Lung microvascular endothelial cell (primary cell): ENCODE measurements at regions not wholly inside any gene's neighbourhood (a gene's known extent, or its start where the extent isn't known, plus 50 kb on each side); places are given as distances from the start of the nearest gene placed in this dataset.
"Not testable (repeated sequence)": the region's sequence is repeated elsewhere in the genome, so short reads cannot be mapped to it uniquely, and the experiment has no call there.

ENCODE experiments used
- DNase-seq, 2 donors: peaks; one replicate each; pipeline versions ENCODE4 v3.0.0 to v3.0.0-alpha.2; 2010; ENCODE audit warnings: low read depth in 2 of 2

GRCh38 chr9:105022545-105022944 is 94.6 kb upstream of the ABCA1 start:
- DNase-seq, result not testable (repeated sequence)

GRCh38 chr9:105023788-105024187 is 95.8 kb upstream of the ABCA1 start:
- DNase-seq, result no peak

GRCh38 chr9:105024529-105024928 is 96.6 kb upstream of the ABCA1 start:
- DNase-seq, result no peak

- no peak for DNase-seq
Observed at GRCh38 chr9:105026451-105026850, 98.5 kb upstream of the ABCA1 start.

GRCh38 chr9:105027084-105027483 is 99.1 kb upstream of the ABCA1 start:
- no peak for DNase-seq

- no peak for DNase-seq
Observed at GRCh38 chr9:105030285-105030684, 102.3 kb upstream of the ABCA1 start.

GRCh38 chr9:105037139-105037538 is 109.2 kb upstream of the ABCA1 start:
- no peak for DNase-seq

GRCh38 chr9:105038051-105038450 is 110.1 kb upstream of the ABCA1 start:
- DNase-seq, result no peak

- no peak for DNase-seq
Observed at GRCh38 chr9:105039175-105039799, 111.3 kb upstream of the ABCA1 start.

- DNase-seq, result no peak
Observed at GRCh38 chr9:105043370-105043936, 115.5 kb upstream of the ABCA1 start.

GRCh38 chr9:105044518-105044917 is 116.6 kb upstream of the ABCA1 start:
- DNase-seq, result no peak

GRCh38 chr9:105046907-105047741 is 119.2 kb upstream of the ABCA1 start:
- no peak for DNase-seq

- no peak for DNase-seq
Observed at GRCh38 chr9:105047742-105048041, 119.7 kb upstream of the ABCA1 start.

GRCh38 chr9:105048331-105048730 is 120.4 kb upstream of the ABCA1 start:
- DNase-seq, result no peak

- no peak for DNase-seq
Observed at GRCh38 chr9:105050296-105050695, 122.3 kb upstream of the ABCA1 start.

- peak in 1 of 2 donors; percentile 55 for DNase-seq
Observed at GRCh38 chr9:105051897-105052296, 123.9 kb upstream of the ABCA1 start.

- DNase-seq, result no peak
Observed at GRCh38 chr9:105052346-105052745, 124.4 kb upstream of the ABCA1 start.

- DNase-seq, result peak in 1 of 2 donors; percentile 84
Observed at GRCh38 chr9:105053209-105053652, 125.3 kb upstream of the ABCA1 start.

- DNase-seq, result peak in 1 of 2 donors; percentile 70
Observed at GRCh38 chr9:105054491-105054890, 126.5 kb upstream of the ABCA1 start.

- DNase-seq, result peak in 1 of 2 donors; percentile 36
Observed at GRCh38 chr9:105055917-105056316, 128.0 kb upstream of the ABCA1 start.

GRCh38 chr9:105057551-105057950 is 129.6 kb upstream of the ABCA1 start:
- DNase-seq, result no peak

GRCh38 chr9:105059252-105059651 is 131.3 kb upstream of the ABCA1 start:
- peak in 1 of 2 donors; percentile 44 for DNase-seq
